HEK293 (cell line): ENCODE measurements at regions not wholly inside any gene's neighbourhood (a gene's known extent, or its start where the extent isn't known, plus 50 kb on each side); places are given as distances from the start of the nearest gene placed in this dataset.

Experiments used
- CTCF ChIA-PET: fragments of 350-600 bp; formaldehyde crosslinking; extraction: SDS; loops from one replicate; lab custom pipeline; 2021; ENCODE audit warnings: antibody characterized with exemption; lab: Yijun Ruan, JAX
- POLR2A ChIA-PET: fragments of 300-600 bp; formaldehyde crosslinking; extraction: SDS; loops from one replicate; lab custom pipeline; 2020; ENCODE audit warnings: antibody characterized with exemption, inconsistent platforms; lab: Yijun Ruan, JAX
- H3K27ac ChIP-seq: fragments of 200-500 bp; sonication (Bioruptor generic); 2 replicates; pipeline ENCODE4 v1.5.1; 2014; ENCODE audit warnings: low read depth, low read length, control low read depth, inconsistent platforms; ENCODE audit errors: extremely low read depth
- H3K36me3 ChIP-seq, 2 experiments: fragments of 200-500 bp in 1 of 2; sonication (Bioruptor generic) in 1 of 2; 1 replicate in 1 of 2; 2 replicates in 1 of 2; pipeline ENCODE4 v1.5.1; 2014 to 2017; ENCODE audit warnings: inconsistent platforms in 2 of 2, low read length in 2 of 2; ENCODE audit not compliant: control insufficient read depth in 2 of 2, insufficient read depth in 1 of 2
- H3K4me1 ChIP-seq: fragments of 200-500 bp; sonication (Bioruptor generic); 2 replicates; pipeline ENCODE4 v1.5.1; 2014; ENCODE audit warnings: mild to moderate bottlenecking, low read length, inconsistent platforms; ENCODE audit not compliant: control insufficient read depth, insufficient read depth
- H3K4me3 ChIP-seq: 2 replicates; pipeline ENCODE4 v1.5.1; 2011; ENCODE audit warnings: low read depth, mild to moderate bottlenecking, control low read depth, low read length, moderate library complexity
- H3K9me3 ChIP-seq: fragments of 200-500 bp; sonication (Bioruptor generic); 2 replicates; pipeline ENCODE4 v1.5.1; 2014; ENCODE audit warnings: low read depth, low read length, inconsistent platforms; ENCODE audit not compliant: control insufficient read depth, insufficient read depth
- FEZF1 ChIP-seq: fragments of 450-650 bp; formaldehyde crosslinking; IDR thresholded peaks from 2 replicates; pipeline ENCODE4 v1.5.1; 2016; ENCODE audit warnings: missing biosample characterization, missing genetic modification characterization
- KLF10 ChIP-seq: fragments of 450-650 bp; IDR thresholded peaks from 2 replicates; pipeline ENCODE4 v1.5.1; 2018; ENCODE audit warnings: missing biosample characterization, mild to moderate bottlenecking, missing genetic modification characterization
- MZF1 ChIP-seq: fragments of 450-650 bp; formaldehyde crosslinking; IDR thresholded peaks from 2 replicates; pipeline ENCODE4 v1.5.1; 2017; ENCODE audit warnings: missing biosample characterization, missing genetic modification characterization, borderline replicate concordance
- OVOL3 ChIP-seq: fragments of 450-650 bp; formaldehyde crosslinking; IDR thresholded peaks from 2 replicates; pipeline ENCODE4 v1.5.1; 2016; ENCODE audit warnings: missing biosample characterization, missing genetic modification characterization
- SALL2 ChIP-seq: fragments of 450-650 bp; formaldehyde crosslinking; IDR thresholded peaks from 2 replicates; pipeline ENCODE4 v1.5.0; 2017; ENCODE audit warnings: missing biosample characterization, mild to moderate bottlenecking, missing genetic modification characterization, borderline replicate concordance
- ZEB2 ChIP-seq: fragments of 450-650 bp; formaldehyde crosslinking; IDR thresholded peaks from 2 replicates; pipeline ENCODE4 v1.5.1; 2016; ENCODE audit warnings: missing biosample characterization, missing genetic modification characterization
- ZFP3 ChIP-seq: fragments of 450-650 bp; formaldehyde crosslinking; IDR thresholded peaks from 2 replicates; pipeline ENCODE4 v1.5.1; 2016; ENCODE audit warnings: low read depth, missing biosample characterization, missing genetic modification characterization
- ZFP37 ChIP-seq: fragments of 450-650 bp; formaldehyde crosslinking; IDR thresholded peaks from 2 replicates; pipeline ENCODE4 v1.5.1; 2016; ENCODE audit warnings: missing biosample characterization, missing genetic modification characterization
- ZFP69B ChIP-seq: fragments of 450-650 bp; formaldehyde crosslinking; IDR thresholded peaks from 2 replicates; pipeline ENCODE4 v1.5.1; 2016; ENCODE audit warnings: missing biosample characterization, missing genetic modification characterization
- ZNF146 ChIP-seq: fragments of 450-650 bp; formaldehyde crosslinking; IDR thresholded peaks from 2 replicates; pipeline ENCODE4 v1.5.1; 2016; ENCODE audit warnings: missing biosample characterization, missing genetic modification characterization
- ZNF292 ChIP-seq: fragments of 450-650 bp; formaldehyde crosslinking; IDR thresholded peaks from 2 replicates; pipeline ENCODE4 v1.5.1; 2016; ENCODE audit warnings: low read depth, missing biosample characterization, missing genetic modification characterization, borderline replicate concordance
- ZNF311 ChIP-seq: fragments of 450-650 bp; formaldehyde crosslinking; IDR thresholded peaks from 2 replicates; pipeline ENCODE4 v1.5.1; 2017; ENCODE audit warnings: missing biosample characterization, missing genetic modification characterization, borderline replicate concordance
- ZNF404 ChIP-seq: fragments of 450-650 bp; formaldehyde crosslinking; IDR thresholded peaks from 2 replicates; pipeline ENCODE4 v1.5.1; 2017; ENCODE audit warnings: missing biosample characterization, missing genetic modification characterization
- ZNF529 ChIP-seq: fragments of 450-650 bp; formaldehyde crosslinking; IDR thresholded peaks from 2 replicates; pipeline ENCODE4 v1.5.1; 2017; ENCODE audit warnings: missing genetic modification characterization, missing biosample characterization; ENCODE audit not compliant: insufficient replicate concordance
- ZNF544 ChIP-seq: fragments of 450-650 bp; formaldehyde crosslinking; IDR thresholded peaks from 2 replicates; pipeline ENCODE4 v1.5.0; 2017; ENCODE audit warnings: missing biosample characterization, missing genetic modification characterization
- ZNF621 ChIP-seq: fragments of 450-650 bp; formaldehyde crosslinking; IDR thresholded peaks from 2 replicates; pipeline ENCODE4 v1.5.1; 2017; ENCODE audit warnings: missing biosample characterization, missing genetic modification characterization
- ZNF629 ChIP-seq: fragments of 450-650 bp; formaldehyde crosslinking; IDR thresholded peaks from 2 replicates; pipeline ENCODE4 v1.5.1; 2017; ENCODE audit warnings: missing biosample characterization, missing genetic modification characterization
- ZNF660 ChIP-seq: fragments of 450-650 bp; IDR thresholded peaks from 2 replicates; pipeline ENCODE4 v1.5.1; 2018; ENCODE audit warnings: missing biosample characterization, mild to moderate bottlenecking, missing genetic modification characterization
- ZNF707 ChIP-seq: fragments of 450-650 bp; formaldehyde crosslinking; IDR thresholded peaks from 2 replicates; pipeline ENCODE4 v1.5.1; 2016; ENCODE audit warnings: missing biosample characterization, missing genetic modification characterization
- ZNF785 ChIP-seq: fragments of 450-650 bp; formaldehyde crosslinking; IDR thresholded peaks from 2 replicates; pipeline ENCODE4 v1.5.1; 2016; ENCODE audit warnings: missing biosample characterization, missing genetic modification characterization
- ZNF830 ChIP-seq: fragments of 450-650 bp; IDR thresholded peaks from 2 replicates; pipeline ENCODE4 v1.5.0; 2018; ENCODE audit warnings: missing biosample characterization, missing genetic modification characterization, low read depth, mild to moderate bottlenecking, moderate library complexity
- ZSCAN30 ChIP-seq: fragments of 450-650 bp; IDR thresholded peaks from 2 replicates; pipeline ENCODE4 v1.5.1; 2018; ENCODE audit warnings: missing biosample characterization, mild to moderate bottlenecking, missing genetic modification characterization, moderate library complexity
- TF ChIP-seq, protein P1 (sequence below): fragments of 450-650 bp; formaldehyde crosslinking; IDR thresholded peaks from 2 replicates; pipeline ENCODE4 v1.5.1; 2016; ENCODE audit warnings: missing biosample characterization, missing genetic modification characterization, borderline replicate concordance
- TF ChIP-seq, protein P2 (sequence below): fragments of 450-650 bp; formaldehyde crosslinking; IDR thresholded peaks from 2 replicates; pipeline ENCODE4 v1.5.0; 2017; ENCODE audit warnings: missing biosample characterization, missing genetic modification characterization, borderline replicate concordance
- TF ChIP-seq, protein P3 (sequence below): fragments of 450-650 bp; formaldehyde crosslinking; IDR thresholded peaks from 2 replicates; pipeline ENCODE4 v1.5.1; 2017; ENCODE audit warnings: missing biosample characterization, missing genetic modification characterization
- TF ChIP-seq, protein P4 (sequence below): fragments of 450-650 bp; formaldehyde crosslinking; IDR thresholded peaks from 2 replicates; pipeline ENCODE4 v1.5.1; 2017; ENCODE audit warnings: missing biosample characterization, missing genetic modification characterization

DNA sequence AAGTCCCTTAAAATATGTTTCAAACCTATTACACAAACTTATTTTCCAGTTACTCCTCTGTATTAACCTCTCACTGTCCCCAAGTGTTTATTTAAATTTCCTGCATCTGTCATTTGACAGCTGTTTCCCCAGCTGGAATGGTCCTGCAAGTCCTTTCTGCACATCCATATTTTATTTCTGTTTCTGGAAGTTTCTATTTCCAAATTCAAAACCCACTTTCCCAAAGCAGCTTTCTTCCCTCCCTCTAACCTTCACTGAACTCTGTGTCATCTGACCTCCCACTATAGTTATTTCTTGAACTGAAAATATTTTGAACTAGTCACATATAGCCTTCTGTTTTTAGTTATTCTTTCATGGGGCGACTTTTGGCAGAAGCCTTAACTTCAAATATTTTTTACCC lies 459.4 kb upstream of the MC4R start (continued):
- TF ChIP-seq, protein P1, sequence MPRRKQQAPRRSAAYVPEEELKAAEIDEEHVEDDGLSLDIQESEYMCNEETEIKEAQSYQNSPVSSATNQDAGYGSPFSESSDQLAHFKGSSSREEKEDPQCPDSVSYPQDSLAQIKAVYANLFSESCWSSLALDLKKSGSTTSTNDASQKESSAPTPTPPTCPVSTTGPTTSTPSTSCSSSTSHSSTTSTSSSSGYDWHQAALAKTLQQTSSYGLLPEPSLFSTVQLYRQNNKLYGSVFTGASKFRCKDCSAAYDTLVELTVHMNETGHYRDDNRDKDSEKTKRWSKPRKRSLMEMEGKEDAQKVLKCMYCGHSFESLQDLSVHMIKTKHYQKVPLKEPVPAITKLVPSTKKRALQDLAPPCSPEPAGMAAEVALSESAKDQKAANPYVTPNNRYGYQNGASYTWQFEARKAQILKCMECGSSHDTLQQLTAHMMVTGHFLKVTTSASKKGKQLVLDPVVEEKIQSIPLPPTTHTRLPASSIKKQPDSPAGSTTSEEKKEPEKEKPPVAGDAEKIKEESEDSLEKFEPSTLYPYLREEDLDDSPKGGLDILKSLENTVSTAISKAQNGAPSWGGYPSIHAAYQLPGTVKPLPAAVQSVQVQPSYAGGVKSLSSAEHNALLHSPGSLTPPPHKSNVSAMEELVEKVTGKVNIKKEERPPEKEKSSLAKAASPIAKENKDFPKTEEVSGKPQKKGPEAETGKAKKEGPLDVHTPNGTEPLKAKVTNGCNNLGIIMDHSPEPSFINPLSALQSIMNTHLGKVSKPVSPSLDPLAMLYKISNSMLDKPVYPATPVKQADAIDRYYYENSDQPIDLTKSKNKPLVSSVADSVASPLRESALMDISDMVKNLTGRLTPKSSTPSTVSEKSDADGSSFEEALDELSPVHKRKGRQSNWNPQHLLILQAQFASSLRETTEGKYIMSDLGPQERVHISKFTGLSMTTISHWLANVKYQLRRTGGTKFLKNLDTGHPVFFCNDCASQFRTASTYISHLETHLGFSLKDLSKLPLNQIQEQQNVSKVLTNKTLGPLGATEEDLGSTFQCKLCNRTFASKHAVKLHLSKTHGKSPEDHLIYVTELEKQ (tag by site-specific recombination): no peak
- no peak for TF ChIP-seq MZF1 (tag by site-specific recombination)
- no peak for TF ChIP-seq ZNF529 (tag by site-specific recombination)
- TF ChIP-seq FEZF1 (tag by site-specific recombination): no peak
- TF ChIP-seq ZNF146 (tag by site-specific recombination): no peak
- no peak for TF ChIP-seq ZFP37 (tag by site-specific recombination)
- no peak for TF ChIP-seq ZNF785
- no peak for TF ChIP-seq SALL2
- TF ChIP-seq, protein P2, sequence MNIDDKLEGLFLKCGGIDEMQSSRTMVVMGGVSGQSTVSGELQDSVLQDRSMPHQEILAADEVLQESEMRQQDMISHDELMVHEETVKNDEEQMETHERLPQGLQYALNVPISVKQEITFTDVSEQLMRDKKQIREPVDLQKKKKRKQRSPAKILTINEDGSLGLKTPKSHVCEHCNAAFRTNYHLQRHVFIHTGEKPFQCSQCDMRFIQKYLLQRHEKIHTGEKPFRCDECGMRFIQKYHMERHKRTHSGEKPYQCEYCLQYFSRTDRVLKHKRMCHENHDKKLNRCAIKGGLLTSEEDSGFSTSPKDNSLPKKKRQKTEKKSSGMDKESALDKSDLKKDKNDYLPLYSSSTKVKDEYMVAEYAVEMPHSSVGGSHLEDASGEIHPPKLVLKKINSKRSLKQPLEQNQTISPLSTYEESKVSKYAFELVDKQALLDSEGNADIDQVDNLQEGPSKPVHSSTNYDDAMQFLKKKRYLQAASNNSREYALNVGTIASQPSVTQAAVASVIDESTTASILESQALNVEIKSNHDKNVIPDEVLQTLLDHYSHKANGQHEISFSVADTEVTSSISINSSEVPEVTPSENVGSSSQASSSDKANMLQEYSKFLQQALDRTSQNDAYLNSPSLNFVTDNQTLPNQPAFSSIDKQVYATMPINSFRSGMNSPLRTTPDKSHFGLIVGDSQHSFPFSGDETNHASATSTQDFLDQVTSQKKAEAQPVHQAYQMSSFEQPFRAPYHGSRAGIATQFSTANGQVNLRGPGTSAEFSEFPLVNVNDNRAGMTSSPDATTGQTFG (tag by site-specific recombination): no peak
- no peak for TF ChIP-seq ZNF660 (tag by site-specific recombination)

DNA sequence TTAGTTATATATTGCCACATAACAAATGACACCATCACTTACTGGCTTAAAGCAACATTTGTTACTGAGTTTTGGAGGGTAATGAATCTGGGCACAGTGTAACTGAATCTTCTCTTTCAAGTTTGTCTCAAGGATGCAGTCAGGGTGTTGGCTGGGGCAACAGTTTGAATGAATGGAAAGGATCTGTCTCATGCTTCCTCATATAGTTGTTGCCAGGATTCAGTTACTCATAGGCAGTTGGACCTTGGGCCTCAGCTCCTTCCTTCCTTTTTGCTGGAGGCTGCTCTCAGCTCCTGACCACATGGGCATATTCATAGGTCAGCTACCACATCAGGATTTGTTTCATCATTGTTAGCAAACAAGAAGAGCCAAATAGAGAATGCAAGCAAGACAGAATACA lies 466.1 kb upstream of the MC4R start:
- H3K4me1 ChIP-seq: no peaks in the 10 kb centered on the region
- H3K4me3 ChIP-seq: no peak overlapping the region
- no peaks in the 10 kb centered on the region for H3K9me3 ChIP-seq
- ChIA-PET POLR2A (no interaction called here), CTCF (interaction anchor here (0.6 kb wide), 1 partner anchor 188 kb away, joined by 4 read pairs; no protein-coding TSS in a partner anchor)
- no peaks in the 10 kb centered on the region for H3K36me3 ChIP-seq
- TF ChIP-seq, protein P3, sequence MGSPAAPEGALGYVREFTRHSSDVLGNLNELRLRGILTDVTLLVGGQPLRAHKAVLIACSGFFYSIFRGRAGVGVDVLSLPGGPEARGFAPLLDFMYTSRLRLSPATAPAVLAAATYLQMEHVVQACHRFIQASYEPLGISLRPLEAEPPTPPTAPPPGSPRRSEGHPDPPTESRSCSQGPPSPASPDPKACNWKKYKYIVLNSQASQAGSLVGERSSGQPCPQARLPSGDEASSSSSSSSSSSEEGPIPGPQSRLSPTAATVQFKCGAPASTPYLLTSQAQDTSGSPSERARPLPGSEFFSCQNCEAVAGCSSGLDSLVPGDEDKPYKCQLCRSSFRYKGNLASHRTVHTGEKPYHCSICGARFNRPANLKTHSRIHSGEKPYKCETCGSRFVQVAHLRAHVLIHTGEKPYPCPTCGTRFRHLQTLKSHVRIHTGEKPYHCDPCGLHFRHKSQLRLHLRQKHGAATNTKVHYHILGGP (tag by site-specific recombination): no peak
- TF ChIP-seq ZNF404 (tag by site-specific recombination) (no peak), OVOL3 (tag by site-specific recombination) (no peak), ZSCAN30 (tag by site-specific recombination) (no peak), ZNF629 (tag by site-specific recombination) (no peak), ZNF292 (tag by site-specific recombination) (no peak), ZNF707 (tag by site-specific recombination) (no peak), KLF10 (tag by site-specific recombination) (no peak), ZNF621 (tag by site-specific recombination) (no peak), ZEB2 (tag by site-specific recombination) (no peak), ZFP3 (tag by site-specific recombination) (no peak), ZNF311 (tag by site-specific recombination) (no peak), ZNF830 (tag by site-specific recombination) (no peak), ZNF544 (tag by site-specific recombination) (no peak), ZFP69B (tag by site-specific recombination) (no peak)
- TF ChIP-seq, protein P4, sequence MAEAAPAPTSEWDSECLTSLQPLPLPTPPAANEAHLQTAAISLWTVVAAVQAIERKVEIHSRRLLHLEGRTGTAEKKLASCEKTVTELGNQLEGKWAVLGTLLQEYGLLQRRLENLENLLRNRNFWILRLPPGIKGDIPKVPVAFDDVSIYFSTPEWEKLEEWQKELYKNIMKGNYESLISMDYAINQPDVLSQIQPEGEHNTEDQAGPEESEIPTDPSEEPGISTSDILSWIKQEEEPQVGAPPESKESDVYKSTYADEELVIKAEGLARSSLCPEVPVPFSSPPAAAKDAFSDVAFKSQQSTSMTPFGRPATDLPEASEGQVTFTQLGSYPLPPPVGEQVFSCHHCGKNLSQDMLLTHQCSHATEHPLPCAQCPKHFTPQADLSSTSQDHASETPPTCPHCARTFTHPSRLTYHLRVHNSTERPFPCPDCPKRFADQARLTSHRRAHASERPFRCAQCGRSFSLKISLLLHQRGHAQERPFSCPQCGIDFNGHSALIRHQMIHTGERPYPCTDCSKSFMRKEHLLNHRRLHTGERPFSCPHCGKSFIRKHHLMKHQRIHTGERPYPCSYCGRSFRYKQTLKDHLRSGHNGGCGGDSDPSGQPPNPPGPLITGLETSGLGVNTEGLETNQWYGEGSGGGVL (tag by site-specific recombination): no peak
- no peak overlapping the region for H3K27ac ChIP-seq
